ENCODE measurements at regions not wholly inside any gene's neighbourhood (a gene's known extent, or its start where the extent isn't known, plus 50 kb on each side); places are given as distances from the start of the nearest gene placed in this dataset.

DNA sequence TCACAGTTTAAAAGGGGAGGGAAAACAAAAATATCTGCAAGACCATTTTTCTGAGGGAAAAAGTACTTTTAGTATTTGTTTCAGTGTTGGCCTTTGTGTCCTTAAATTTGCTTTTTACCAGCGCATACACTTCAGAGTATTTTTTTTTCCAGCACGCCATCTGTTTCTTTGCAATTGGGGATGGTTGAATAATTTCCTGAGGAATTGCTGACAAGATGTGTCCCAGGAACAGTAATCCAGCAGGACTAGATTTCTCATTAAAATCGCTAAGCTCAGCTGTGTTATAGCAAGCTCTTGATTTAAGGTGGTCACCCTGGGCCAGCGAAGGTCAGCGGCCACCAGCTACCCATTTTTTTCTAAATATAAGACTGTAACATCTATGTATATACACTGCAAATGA, 156.9 kb upstream of the RHOBTB1 start:
- Histone ChIP-seq H3K4me2 (replicated peaks; ENCODE audit: low read depth, low read length, poor library complexity, severe bottlenecking) (no peak overlapping the region), H3K4me3 (ENCODE audit: control extremely low read depth in 1 of 5, extremely low read depth in 1 of 5, insufficient read depth in 1 of 5, low read depth in 2 of 5, low read length in 4 of 5) (no peak overlapping the region), H3K36me3 (replicated peaks in 1 of 2; ENCODE audit: control extremely low read depth in 1 of 2, control insufficient read depth in 1 of 2, extremely low read depth in 1 of 2, insufficient read depth in 2 of 2, low read length in 1 of 2) (no peaks in the 10 kb centered on the region), H3K9me3 (ENCODE audit: control extremely low read depth in 1 of 3, control insufficient read depth in 2 of 3, insufficient read depth in 1 of 3, low read length in 2 of 3) (no peaks in the 10 kb centered on the region), H3K27ac (ENCODE audit: low read length in 2 of 2) (no peak overlapping the region), H4K20me1 (ENCODE audit: control insufficient read depth, insufficient read depth, low read length, poor library complexity, severe bottlenecking) (no peaks in the 10 kb centered on the region), H3K9ac (ENCODE audit: low read length) (no peak overlapping the region), H3K79me2 (ENCODE audit: control insufficient read depth, insufficient read depth, low read length) (no peaks in the 10 kb centered on the region), H3K27me3 (replicated peaks in 1 of 4; ENCODE audit: control extremely low read depth in 1 of 4, control insufficient read depth in 3 of 4, insufficient read depth in 4 of 4, low read length in 3 of 4) (no peaks in the 10 kb centered on the region), H3K4me1 (ENCODE audit: control insufficient read depth in 2 of 2, insufficient read depth in 2 of 2, low read length in 2 of 2) (no peaks in the 10 kb centered on the region), H2AFZ (ENCODE audit: insufficient read depth, low read depth, low read length, poor library complexity, severe bottlenecking) (no peak overlapping the region)
- TF ChIP-seq, protein P1, sequence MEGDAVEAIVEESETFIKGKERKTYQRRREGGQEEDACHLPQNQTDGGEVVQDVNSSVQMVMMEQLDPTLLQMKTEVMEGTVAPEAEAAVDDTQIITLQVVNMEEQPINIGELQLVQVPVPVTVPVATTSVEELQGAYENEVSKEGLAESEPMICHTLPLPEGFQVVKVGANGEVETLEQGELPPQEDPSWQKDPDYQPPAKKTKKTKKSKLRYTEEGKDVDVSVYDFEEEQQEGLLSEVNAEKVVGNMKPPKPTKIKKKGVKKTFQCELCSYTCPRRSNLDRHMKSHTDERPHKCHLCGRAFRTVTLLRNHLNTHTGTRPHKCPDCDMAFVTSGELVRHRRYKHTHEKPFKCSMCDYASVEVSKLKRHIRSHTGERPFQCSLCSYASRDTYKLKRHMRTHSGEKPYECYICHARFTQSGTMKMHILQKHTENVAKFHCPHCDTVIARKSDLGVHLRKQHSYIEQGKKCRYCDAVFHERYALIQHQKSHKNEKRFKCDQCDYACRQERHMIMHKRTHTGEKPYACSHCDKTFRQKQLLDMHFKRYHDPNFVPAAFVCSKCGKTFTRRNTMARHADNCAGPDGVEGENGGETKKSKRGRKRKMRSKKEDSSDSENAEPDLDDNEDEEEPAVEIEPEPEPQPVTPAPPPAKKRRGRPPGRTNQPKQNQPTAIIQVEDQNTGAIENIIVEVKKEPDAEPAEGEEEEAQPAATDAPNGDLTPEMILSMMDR (IDR thresholded peaks at IDR 0.05), result no peak
- no peak for TF ChIP-seq EZH2 (IDR thresholded peaks at IDR 0.05; ENCODE audit: borderline replicate concordance, insufficient read depth, low read depth, low read length, poor library complexity, severe bottlenecking)
- ATAC-seq (ENCODE audit: low read depth) (no peak), DNase-seq (no peak)
- Mint-ChIP-seq H3K4me3 (no peak overlapping the region), H3K27ac (no peak overlapping the region), H3K4me1 (no peaks in the 10 kb centered on the region), H3K27me3 (peaks cover 21% of the 10 kb centered on the region), H3K9me3 (ENCODE audit: insufficient read depth) (no peaks in the 10 kb centered on the region)
- ChIA-PET POLR2A (no interaction called here), CTCF (no interaction called here)
- no CpG with 5 or more reads among the region's 5 CpGs for WGBS (ENCODE audit: insufficient coverage)
- intact Hi-C loops (cut with micrococcal nuclease), result no loop called here

DNA sequence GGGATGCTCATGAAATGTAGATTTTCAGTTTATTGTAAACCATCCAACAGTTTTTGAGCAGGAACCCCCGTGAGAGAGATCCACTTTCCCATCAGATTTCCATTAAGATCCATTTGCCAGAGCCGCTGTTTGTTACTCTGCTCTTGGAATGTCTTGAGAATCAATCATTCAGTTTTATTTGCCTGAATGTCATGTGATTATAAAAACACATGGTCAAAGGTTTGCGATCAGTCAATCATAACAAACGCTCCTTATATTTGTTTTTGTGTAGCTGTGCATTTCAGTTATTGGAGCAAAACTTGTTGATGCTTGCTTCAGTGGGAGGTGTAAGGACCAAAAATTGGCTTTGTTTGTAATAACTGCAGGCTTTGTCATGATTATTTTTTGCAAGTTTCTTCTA, 155.8 kb upstream of the RHOBTB1 start:
- no peak overlapping the region for H3K9ac ChIP-seq (ENCODE audit: low read length)
- POLR2A ChIA-PET, result no interaction called here
- H3K4me1 ChIP-seq (ENCODE audit: control insufficient read depth in 2 of 2, insufficient read depth in 2 of 2, low read length in 2 of 2), result no peaks in the 10 kb centered on the region
- no peak for TF ChIP-seq EZH2 (IDR thresholded peaks at IDR 0.05; ENCODE audit: borderline replicate concordance, insufficient read depth, low read depth, low read length, poor library complexity, severe bottlenecking)
- TF ChIP-seq, protein P1 (IDR thresholded peaks at IDR 0.05), result no peak
- H3K4me3 ChIP-seq (ENCODE audit: control extremely low read depth in 1 of 5, extremely low read depth in 1 of 5, insufficient read depth in 1 of 5, low read depth in 2 of 5, low read length in 4 of 5), result no peak overlapping the region
- no peaks in the 10 kb centered on the region for H3K9me3 ChIP-seq (ENCODE audit: control extremely low read depth in 1 of 3, control insufficient read depth in 2 of 3, insufficient read depth in 1 of 3, low read length in 2 of 3)
- no peak for DNase-seq
- H3K36me3 ChIP-seq (replicated peaks in 1 of 2; ENCODE audit: control extremely low read depth in 1 of 2, control insufficient read depth in 1 of 2, extremely low read depth in 1 of 2, insufficient read depth in 2 of 2, low read length in 1 of 2), result no peaks in the 10 kb centered on the region
- ATAC-seq (ENCODE audit: low read depth), result no peak
- no peak overlapping the region for H3K4me2 ChIP-seq (replicated peaks; ENCODE audit: low read depth, low read length, poor library complexity, severe bottlenecking)
- no peaks in the 10 kb centered on the region for H3K4me1 Mint-ChIP-seq
- H3K9me3 Mint-ChIP-seq (ENCODE audit: insufficient read depth), result no peaks in the 10 kb centered on the region
- H2AFZ ChIP-seq (ENCODE audit: insufficient read depth, low read depth, low read length, poor library complexity, severe bottlenecking), result no peak overlapping the region
- no peak overlapping the region for H3K27ac Mint-ChIP-seq
- peaks cover 0 to 3% (median 0%) of the 10 kb centered on the region in 4 experiments for H3K27me3 ChIP-seq (replicated peaks in 1 of 4; ENCODE audit: control extremely low read depth in 1 of 4, control insufficient read depth in 3 of 4, insufficient read depth in 4 of 4, low read length in 3 of 4)
- intact Hi-C loops (cut with micrococcal nuclease), result no loop called here
- no peaks in the 10 kb centered on the region for H3K79me2 ChIP-seq (ENCODE audit: control insufficient read depth, insufficient read depth, low read length)
- H3K27ac ChIP-seq (ENCODE audit: low read length in 2 of 2), result no peak overlapping the region
- CTCF ChIA-PET, result no interaction called here
- H3K27me3 Mint-ChIP-seq, result peaks cover 28% of the 10 kb centered on the region
- no CpG with 5 or more reads among the region's 4 CpGs for whole genome bisulfite sequencing (ENCODE audit: insufficient coverage)
- no peak overlapping the region for H3K4me3 Mint-ChIP-seq
- no peaks in the 10 kb centered on the region for H4K20me1 ChIP-seq (ENCODE audit: control insufficient read depth, insufficient read depth, low read length, poor library complexity, severe bottlenecking)

Data from B cell (primary cell).